NCI-H146 (cell line): ENCODE measurements at regions not wholly inside any gene's neighbourhood (a gene's known extent, or its start where the extent isn't known, plus 50 kb on each side); places are given as distances from the start of the nearest gene placed in this dataset.
A peak's percentile ranks its signal among the peaks of the same experiment; 100 is the strongest.
"Not testable (repeated sequence)": the region's sequence is repeated elsewhere in the genome, so short reads cannot be mapped to it uniquely, and the experiment has no call there.

Experiments used
- DNase-seq: peaks from one replicate; lab custom pipeline; 2025; lab: John Stamatoyannopoulos, UW

DNA sequence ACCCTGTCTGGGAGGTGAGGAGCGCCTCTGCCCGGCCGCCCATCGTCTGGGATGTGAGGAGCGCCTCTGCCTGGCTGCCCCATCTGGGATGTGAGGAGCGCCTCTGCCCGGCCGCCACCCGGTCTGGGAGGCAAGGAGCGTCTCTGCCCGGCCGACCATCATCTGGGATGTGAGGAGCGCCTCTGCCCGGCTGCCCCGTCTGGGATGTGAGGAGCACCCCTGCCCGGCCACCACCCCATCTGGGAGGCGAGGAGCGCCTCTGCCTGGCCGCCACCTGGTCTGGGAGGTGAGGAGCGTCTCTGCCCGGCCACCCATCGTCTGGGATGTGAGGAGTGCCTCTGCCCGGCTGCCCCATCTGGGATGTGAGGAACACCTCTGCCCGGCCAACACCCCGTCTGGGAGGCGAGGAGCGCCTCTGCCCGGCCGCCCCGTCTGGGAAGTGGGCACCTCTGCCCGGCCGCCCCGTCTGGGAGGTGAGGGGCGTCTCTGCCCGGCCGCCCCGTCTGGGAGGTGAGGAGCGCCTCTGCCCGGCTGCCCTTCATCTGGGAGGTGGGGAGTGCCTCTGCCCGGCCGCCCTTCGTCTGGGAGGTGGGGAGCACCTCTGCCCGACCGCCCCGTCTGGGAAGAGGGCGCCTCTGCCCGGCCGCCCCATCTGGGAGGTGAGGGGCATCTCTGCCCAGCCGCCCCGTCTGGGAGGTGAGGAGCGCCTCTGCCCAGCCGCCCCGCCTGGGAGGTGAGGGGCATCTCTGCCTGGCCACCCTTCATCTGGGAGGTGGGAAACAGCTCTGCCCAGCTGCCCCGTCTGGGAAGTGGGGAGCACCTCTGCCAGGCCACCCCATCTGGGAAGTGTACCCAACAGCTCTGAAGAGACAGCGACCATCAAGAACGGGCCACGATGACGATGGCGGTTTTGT lies 399.7 kb downstream of the CAAP1 start:
- not testable (repeated sequence) for DNase-seq

DNA sequence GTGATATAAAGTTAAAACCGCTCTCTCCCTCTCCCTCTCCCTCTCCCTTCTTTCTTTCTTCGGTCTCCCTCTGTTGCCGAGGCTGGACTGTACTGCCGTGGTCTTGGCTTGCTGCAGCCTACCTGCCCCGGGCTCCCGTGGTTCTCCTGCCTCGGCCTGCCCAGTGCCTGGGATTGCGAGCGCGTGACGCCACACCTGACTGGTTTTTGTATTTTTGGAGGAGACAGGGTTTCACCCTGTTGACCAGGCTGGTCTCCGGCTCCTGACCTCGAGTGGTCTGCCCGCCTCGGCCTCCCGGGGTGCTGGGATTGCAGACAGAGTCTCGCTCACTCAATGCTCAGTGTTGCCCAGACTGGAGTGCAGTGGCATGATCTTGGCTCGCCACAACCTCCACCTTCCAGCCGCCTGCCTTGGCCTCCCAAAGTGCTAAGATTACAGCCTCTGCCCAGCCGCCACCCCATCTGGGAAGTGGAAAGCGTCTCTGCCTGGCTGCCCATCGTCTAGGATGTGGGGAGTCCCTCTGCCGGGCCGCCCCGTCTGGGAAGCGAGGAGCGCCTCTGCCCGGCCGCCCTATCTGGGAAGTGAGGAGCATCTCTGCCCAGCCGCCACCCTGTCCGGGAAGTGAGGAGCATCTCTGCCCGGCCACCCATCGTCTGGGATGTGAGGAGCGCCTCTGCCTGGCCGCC lies 400.5 kb downstream of the CAAP1 start:
- DNase-seq: not testable (repeated sequence)

DNA sequence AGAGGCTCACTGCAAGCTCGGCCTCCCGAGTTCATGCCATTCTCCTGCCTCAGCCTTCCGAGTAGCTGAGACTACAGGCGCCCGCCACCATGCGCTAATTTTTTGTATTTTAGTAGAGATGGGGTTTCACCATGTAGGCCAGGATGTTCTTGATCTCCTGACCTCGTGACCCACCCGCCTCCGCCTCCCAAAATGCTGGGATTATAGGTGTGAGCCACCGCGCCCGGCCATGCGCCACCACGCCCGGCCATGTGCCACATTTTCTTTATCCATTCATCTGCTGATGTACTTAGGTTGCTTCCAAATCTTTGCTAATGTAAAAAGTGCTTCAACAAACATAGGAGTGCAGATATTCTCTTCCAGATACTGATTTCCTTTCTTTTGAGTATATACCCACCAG lies 408.6 kb downstream of the CAAP1 start:
- DNase-seq: no peak

DNA sequence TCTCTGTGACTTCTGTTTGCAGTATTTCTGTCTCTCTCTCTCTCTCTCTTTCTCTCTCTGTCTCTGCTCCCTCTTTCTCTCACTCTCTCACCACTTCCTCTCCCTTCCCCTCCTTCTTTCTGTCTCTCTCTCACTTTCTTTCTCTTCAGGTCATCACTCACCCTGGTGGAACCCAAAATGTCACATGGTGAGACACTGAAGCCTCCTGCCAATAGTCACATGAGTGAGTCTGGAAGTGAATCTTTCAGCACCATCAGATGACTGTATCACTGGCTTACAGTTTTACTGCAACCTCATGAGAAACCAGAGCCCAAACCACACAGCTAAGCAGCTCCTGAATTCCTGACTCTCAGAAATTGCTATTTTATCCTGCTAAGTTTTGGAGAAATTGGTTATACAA lies 414.6 kb downstream of the CAAP1 start:
- no peak for DNase-seq

GRCh38 chr9:26471261-26471660 lies 421.3 kb downstream of the CAAP1 start:
- no peak for DNase-seq

DNA sequence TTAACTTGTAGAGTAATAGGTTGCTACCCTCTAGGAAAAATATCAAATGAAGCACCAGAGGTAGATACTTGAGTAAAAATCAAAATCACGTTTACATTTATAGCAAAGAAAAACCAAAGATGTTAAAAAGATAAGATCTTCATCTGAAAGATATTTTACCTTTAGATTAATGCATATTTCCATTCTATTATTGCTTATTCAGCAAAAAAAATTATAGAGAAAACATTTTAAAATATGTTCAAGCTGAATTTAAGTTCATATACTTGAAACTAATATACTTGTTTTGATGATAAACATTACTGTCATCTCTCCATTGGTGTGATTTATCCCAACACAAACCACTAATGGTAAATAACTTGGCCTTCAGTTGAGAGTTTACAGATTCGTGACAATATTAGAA lies 422.3 kb downstream of the CAAP1 start:
- no peak for DNase-seq

DNA sequence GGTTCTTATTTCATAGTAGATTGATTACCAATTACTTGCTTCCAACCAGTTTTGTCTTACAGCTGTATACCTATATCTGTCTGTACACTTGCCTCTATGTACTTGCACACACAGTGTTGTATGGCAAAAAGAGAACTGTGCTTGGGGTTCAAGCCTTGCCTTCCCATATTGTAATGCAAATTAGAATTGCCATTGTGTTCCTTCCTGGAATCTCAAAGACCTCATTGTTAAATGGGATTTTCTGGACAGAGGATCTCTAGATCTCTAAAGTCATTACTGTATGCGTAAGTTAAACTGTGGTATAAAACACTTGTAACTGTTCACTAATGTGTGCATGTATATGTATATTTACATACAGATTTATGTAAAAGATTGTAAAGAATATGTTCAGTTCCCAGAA lies 428.8 kb downstream of the CAAP1 start:
- DNase-seq: no peak

- DNase-seq: no peak
Observed at GRCh38 chr9:26462751-26463150, 429.9 kb downstream of the CAAP1 start.

- DNase-seq: no peak
Observed at GRCh38 chr9:26462213-26462612, 430.4 kb downstream of the CAAP1 start.

DNA sequence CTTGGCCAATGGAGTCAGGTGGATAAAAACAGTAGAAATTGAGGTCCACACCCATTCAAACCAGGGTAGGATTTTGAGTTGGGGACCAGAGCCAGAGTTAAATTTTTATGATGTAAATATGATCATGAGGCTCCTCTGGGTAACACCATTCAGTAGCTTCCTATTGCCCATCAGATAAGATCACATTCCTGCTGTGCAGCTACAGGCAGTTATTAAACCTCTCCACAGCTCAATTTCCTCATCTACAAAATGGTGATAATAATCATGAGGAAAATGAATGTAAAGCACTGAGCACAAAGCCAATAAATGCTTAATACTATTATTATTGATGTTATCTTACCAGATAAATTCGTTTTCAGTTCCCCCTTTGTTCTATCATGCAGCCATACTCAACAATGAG lies 432.0 kb downstream of the CAAP1 start:
- no peak for DNase-seq

- no peak for DNase-seq
Observed at GRCh38 chr9:26459959-26460358, 432.6 kb downstream of the CAAP1 start.

DNA sequence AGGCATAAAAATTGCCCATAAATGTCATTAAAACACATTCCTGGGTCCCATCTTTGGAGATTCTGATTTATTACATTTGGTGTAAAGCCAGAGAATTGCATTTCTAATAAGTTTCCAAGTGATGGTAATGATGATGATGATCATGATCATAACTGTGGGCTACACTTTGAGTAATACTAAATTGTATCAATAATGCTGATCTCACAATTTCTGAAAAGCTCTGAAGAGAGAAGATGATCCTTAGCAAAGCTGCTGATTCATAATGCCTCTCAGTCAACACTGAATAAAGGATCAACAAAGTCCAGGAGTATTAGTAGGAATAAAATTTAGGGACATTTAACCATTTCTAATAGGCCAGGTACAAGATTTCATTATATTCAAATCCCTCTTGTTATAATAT lies 434.5 kb downstream of the CAAP1 start:
- DNase-seq: no peak

DNA sequence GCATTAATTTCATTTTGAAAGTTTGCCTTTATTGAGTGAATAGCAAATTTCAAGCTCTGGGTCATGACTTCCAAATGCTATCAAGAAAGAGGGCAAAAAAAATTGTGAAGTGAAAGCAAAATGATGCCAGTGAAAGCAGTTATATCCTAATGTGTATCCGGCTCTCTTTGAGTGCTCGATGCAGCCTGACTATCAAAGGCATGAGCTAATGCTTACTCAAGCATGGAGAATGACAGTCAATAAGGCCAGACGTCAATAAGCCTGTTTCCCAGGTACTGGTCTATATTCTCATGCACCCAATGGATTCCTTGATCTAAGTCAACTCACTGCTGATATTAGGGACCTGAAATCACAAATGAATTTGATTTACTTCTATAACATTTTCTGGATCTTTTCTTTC lies 435.5 kb downstream of the CAAP1 start:
- DNase-seq: no peak

DNA sequence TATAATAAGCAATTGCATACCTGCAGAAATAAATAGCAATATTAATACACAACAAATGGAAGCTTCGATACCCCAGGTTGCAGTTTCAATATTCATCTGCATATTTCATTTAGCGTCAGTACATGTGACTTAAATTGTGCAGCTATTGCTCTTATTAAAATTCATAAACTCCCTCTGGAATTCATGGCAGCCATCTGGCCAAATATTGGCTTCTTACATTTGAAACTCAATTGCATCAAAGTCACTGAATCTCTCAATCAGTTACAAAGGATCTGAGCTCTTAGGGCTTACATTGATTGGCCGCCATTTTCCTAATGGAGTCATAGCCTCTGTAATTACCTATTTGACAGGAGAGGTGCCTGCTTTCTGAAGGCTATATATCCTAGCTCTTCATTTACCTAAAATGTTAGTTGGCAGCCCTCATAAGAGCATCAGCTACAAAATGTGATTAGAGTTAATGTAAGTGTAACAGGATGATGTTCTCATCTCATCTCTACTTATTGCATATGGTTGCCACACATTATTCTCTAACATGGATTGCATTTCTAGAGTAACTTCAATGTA lies 453.5 kb downstream of the CAAP1 start:
- DNase-seq: no peak

- no peak for DNase-seq
Observed at GRCh38 chr9:26437056-26437711, 455.4 kb downstream of the CAAP1 start.

DNA sequence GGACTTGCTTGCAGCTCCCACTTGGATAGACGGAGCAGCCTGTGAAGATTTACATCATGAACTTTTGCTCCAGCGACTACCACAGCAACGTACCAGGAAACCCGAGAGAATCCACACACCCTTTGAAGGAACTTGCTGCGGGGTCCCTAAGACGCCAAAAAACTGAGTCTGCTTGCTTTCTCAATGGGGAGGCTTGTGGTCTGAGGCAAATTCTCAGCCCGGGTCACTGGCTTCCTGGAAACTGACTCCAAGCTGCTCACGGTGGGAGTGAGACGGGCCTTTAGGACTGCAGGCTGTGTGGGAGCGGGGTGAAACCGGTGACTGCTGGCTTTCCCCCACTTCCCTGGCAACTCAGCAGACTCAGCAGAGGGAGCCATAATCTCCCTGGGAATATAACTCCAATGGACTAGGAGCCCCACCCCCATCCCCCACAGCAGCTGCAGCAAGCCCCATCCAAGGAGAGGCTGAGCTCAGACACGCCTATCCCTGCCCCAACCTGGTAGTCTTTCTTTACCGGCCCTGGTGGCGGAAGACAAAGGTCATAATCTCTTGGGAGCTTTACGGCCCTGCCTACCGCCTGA lies 466.0 kb downstream of the CAAP1 start:
- DNase-seq: peak; percentile 7

DNA sequence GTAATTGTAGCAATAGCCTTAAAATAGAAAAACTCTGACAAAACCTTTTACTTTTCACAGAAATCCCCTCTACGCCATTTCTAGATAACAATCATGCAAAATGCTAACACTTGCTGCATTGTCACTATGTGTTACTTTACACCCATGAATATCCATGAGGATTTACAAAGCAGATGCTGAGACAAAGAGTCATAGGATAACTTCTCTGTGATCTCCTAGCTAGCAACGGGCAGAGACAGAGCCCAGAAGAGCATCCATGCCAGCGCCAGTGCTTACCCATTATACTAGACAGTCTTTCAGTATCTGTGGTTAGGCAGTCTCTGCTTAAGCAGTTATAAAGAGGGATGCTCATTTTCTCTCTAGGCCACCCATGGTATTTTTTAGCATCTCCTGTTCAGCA lies 474.1 kb downstream of the CAAP1 start:
- DNase-seq: no peak

- DNase-seq: no peak
Observed at GRCh38 chr9:26415528-26415927, 477.1 kb downstream of the CAAP1 start.

GRCh38 chr9:26413611-26414010 lies 479.0 kb downstream of the CAAP1 start:
- no peak for DNase-seq

DNA sequence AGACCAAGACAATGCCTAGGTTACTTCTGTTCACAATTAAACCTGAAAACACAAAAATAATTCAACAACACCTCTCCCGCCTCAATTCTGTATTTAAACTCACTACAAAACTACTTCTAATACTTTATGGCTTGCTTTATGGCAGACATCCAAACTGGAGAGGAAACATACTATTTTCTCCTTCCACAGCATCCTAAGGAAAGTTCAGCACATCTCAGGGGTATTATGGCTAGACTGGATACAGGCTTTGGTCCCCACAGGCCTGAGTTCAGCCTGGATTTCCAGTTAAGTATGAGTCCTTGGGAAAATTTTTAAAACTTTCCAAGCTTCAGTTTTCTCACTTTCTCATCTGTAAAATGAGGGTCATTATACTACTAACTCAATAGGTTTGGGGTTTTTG lies 480.2 kb downstream of the CAAP1 start:
- no peak for DNase-seq

DNA sequence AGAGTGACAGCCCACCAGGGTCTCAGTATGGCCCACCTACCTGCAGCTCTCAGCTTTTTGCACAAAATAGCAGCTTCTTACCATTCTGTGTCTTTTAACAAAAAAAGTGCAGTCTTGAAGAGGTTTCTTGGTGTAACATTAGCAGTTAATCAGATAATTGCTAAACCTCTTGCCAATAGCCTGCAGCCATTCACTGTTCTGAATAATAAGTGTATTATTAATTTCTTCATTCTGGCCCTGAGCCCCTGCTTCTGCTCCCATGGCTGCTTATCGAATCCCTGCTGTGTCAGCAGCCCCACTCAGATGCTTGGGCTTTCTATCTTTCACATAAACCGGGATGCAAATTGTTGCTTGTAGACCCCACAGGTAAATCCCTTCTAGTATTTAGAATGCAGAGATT lies 485.9 kb downstream of the CAAP1 start:
- no peak for DNase-seq

DNA sequence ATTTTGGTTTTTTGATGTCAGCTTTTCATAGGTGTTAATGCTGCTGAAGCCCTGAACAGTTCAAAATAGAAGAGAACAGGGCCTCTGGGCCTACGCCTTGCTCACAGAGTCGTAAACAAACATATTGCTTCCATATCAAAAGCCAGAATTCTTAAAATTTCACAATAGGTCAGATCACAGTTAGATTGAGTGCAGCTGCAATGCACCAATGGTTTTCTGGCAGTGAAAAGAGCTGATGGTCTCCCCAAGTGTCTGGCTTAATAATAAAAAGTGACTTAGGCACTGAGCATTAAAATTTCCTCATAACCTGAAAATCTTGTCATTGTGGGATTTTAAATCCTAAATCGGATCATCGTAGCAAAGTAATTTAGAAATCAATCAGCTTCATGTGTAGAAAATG lies 493.0 kb downstream of the CAAP1 start:
- no peak for DNase-seq
